Endothelial cell of umbilical vein (primary cell): ENCODE measurements at regions not wholly inside any gene's neighbourhood (a gene's known extent, or its start where the extent isn't known, plus 50 kb on each side); places are given as distances from the start of the nearest gene placed in this dataset.

Experiments used
- BruUV-seq: library from RNA; stranded (reverse); fragments of 400-500 nt; replicated peaks from 2 replicates; lab custom pipeline; 2021; lab: Mats Ljungman, UMichigan
- CTCF ChIA-PET: fragments of 300-600, 350-600 bp; sonication (Branson Sonifier 250); formaldehyde crosslinking; loops from one replicate; lab custom pipeline; 2021; ENCODE audit warnings: antibody characterized with exemption, inconsistent platforms; lab: Charles Lee
- POLR2A ChIA-PET: fragments of 300-600, 350-600 bp; sonication (Branson Sonifier 250); formaldehyde crosslinking; loops from one replicate; lab custom pipeline; 2021; ENCODE audit warnings: antibody characterized with exemption, inconsistent platforms; lab: Charles Lee
- DNase-seq: peaks from one replicate; pipeline ENCODE4 v3.0.0-alpha.2; 2011; ENCODE audit warnings: low read depth, low spot score
- FAIRE-seq: peaks from 2 replicates; lab custom pipeline; 2011; peaks lifted over from hg19 to GRCh38; lab: Jason Lieb, UNC
- H2AFZ ChIP-seq: 2 replicates; pipeline ENCODE4 v1.6.0; 2012; ENCODE audit warnings: low read depth, low read length, control low read depth, inconsistent platforms
- H3K27ac ChIP-seq: 2 replicates; pipeline ENCODE4 v1.5.1; 2011; ENCODE audit warnings: low read depth, mild to moderate bottlenecking, control low read depth, low read length, moderate library complexity; ENCODE audit not compliant: insufficient read depth
- H3K27me3 ChIP-seq, 2 experiments: 2 replicates each; pipeline versions ENCODE4 v1.6.0 to v1.6.1; 2011; ENCODE audit warnings: low read length in 2 of 2, mixed read lengths in 1 of 2; ENCODE audit not compliant: control insufficient read depth in 2 of 2, insufficient read depth in 2 of 2
- H3K36me3 ChIP-seq, 2 experiments: 2 replicates in 1 of 2; 3 replicates in 1 of 2; pipeline ENCODE4 v1.5.1; 2011; ENCODE audit warnings: low read length in 2 of 2, mild to moderate bottlenecking in 1 of 2, moderate library complexity in 1 of 2; ENCODE audit not compliant: control insufficient read depth in 2 of 2, insufficient read depth in 2 of 2; ENCODE audit errors: extremely low read depth in 1 of 2
- H3K4me1 ChIP-seq: 3 replicates; pipeline ENCODE4 v1.5.1; 2011; ENCODE audit warnings: mild to moderate bottlenecking, low read length; ENCODE audit not compliant: control insufficient read depth, insufficient read depth; ENCODE audit errors: extremely low read depth
- H3K4me2 ChIP-seq: 2 replicates; pipeline ENCODE4 v1.6.1; 2011; ENCODE audit warnings: low read length, control low read depth, mixed read lengths; ENCODE audit not compliant: insufficient read depth
- H3K4me3 ChIP-seq, 3 experiments: fragments of 200-600 bp in 1 of 3; sonication (generic), shearing (Covaris generic) in 1 of 3; replicated peaks in 1 of 3; 2 replicates each; pipeline ENCODE4 v1.5.1; 2011 to 2016; ENCODE audit warnings: control low read depth in 3 of 3, low read length in 3 of 3, mild to moderate bottlenecking in 2 of 3, inconsistent platforms in 1 of 3, low read depth in 1 of 3, moderate library complexity in 1 of 3; ENCODE audit not compliant: insufficient read depth in 1 of 3
- H3K79me2 ChIP-seq: 2 replicates; pipeline ENCODE4 v1.6.0; 2012; ENCODE audit warnings: low read length, inconsistent platforms; ENCODE audit not compliant: control insufficient read depth, insufficient read depth
- H3K9ac ChIP-seq: replicated peaks from 2 replicates; pipeline ENCODE3; 2011; ENCODE audit warnings: low read length, control low read depth; ENCODE audit not compliant: insufficient read depth; ENCODE audit errors: extremely low read depth
- H3K9me1 ChIP-seq: replicated peaks from 3 replicates; pipeline ENCODE4 v1.6.0; 2011; ENCODE audit warnings: mild to moderate bottlenecking, low read length; ENCODE audit not compliant: control insufficient read depth, insufficient read depth; ENCODE audit errors: extremely low read depth
- H3K9me3 ChIP-seq: replicated peaks from 2 replicates; pipeline ENCODE4 v1.5.1; 2012; ENCODE audit warnings: low read length, inconsistent platforms; ENCODE audit not compliant: control insufficient read depth, insufficient read depth
- H4K20me1 ChIP-seq: replicated peaks from 2 replicates; pipeline ENCODE3; 2011; ENCODE audit warnings: mild to moderate bottlenecking, low read length; ENCODE audit not compliant: control insufficient read depth, insufficient read depth; ENCODE audit errors: extremely low read depth
- EZH2 ChIP-seq: IDR thresholded peaks from 2 replicates; pipeline ENCODE4 v1.6.1; 2012; ENCODE audit warnings: borderline replicate concordance, low read depth, mild to moderate bottlenecking, moderate library complexity, low read length, inconsistent platforms; ENCODE audit not compliant: severe bottlenecking
- FOS ChIP-seq: IDR thresholded peaks from 2 replicates; pipeline ENCODE4 v1.6.1; 2011; ENCODE audit warnings: mild to moderate bottlenecking, low read length, moderate library complexity, borderline replicate concordance; ENCODE audit not compliant: insufficient read depth
- GATA2 ChIP-seq: IDR thresholded peaks from 2 replicates; pipeline ENCODE4 v1.7.0; 2011; ENCODE audit warnings: low read depth, mild to moderate bottlenecking, moderate library complexity, mixed read lengths, low read length; ENCODE audit not compliant: insufficient read length, insufficient read depth
- JUN ChIP-seq: IDR thresholded peaks from 2 replicates; pipeline ENCODE4 v1.6.1; 2011; ENCODE audit warnings: borderline replicate concordance, low read depth; ENCODE audit not compliant: insufficient read length, insufficient read depth
- MYC ChIP-seq: IDR thresholded peaks from one replicate; pipeline ENCODE4 v1.6.1; 2011; ENCODE audit warnings: mild to moderate bottlenecking, low read depth, low read length
- POLR2A ChIP-seq: IDR thresholded peaks from 2 replicates; pipeline ENCODE4 v1.6.1; 2012; ENCODE audit warnings: low read depth, mild to moderate bottlenecking, control low read depth, low read length
- POLR2AphosphoS5 ChIP-seq: IDR thresholded peaks from 2 replicates; pipeline ENCODE4 v1.6.1; 2012; ENCODE audit warnings: low read depth, mild to moderate bottlenecking, control low read depth, low read length, moderate library complexity; ENCODE audit not compliant: insufficient read depth
- dilution Hi-C: fragments of 300-500 bp; cut with MboI; formaldehyde crosslinking; loops from one replicate; pipeline ENCODE4 v1.15.0; 2019; ENCODE audit warnings: low sequenced_read_pairs; ENCODE audit not compliant: extremely low pct_ligation_motif_present
- intact Hi-C: fragments of 100-400 bp; cut with micrococcal nuclease; formaldehyde crosslinking; loops from one replicate; pipeline ENCODE4 v1.10.0; 2022
- TF ChIP-seq, protein P1 (sequence below): IDR thresholded peaks from 2 replicates; pipeline ENCODE4 v1.6.1; 2011; ENCODE audit not compliant: insufficient read depth, insufficient read length
- TF ChIP-seq, protein P2 (sequence below), 2 donors: IDR thresholded peaks; 1 replicate in 1 of 2; 2 replicates in 1 of 2; pipeline ENCODE4 v1.5.1; 2011; ENCODE audit warnings: low read length in 2 of 2, mild to moderate bottlenecking in 2 of 2, moderate library complexity in 2 of 2, control low read depth in 1 of 2, inconsistent platforms in 1 of 2, low read depth in 1 of 2; ENCODE audit not compliant: insufficient read depth in 1 of 2; ENCODE audit errors: extremely low read depth in 1 of 2

DNA sequence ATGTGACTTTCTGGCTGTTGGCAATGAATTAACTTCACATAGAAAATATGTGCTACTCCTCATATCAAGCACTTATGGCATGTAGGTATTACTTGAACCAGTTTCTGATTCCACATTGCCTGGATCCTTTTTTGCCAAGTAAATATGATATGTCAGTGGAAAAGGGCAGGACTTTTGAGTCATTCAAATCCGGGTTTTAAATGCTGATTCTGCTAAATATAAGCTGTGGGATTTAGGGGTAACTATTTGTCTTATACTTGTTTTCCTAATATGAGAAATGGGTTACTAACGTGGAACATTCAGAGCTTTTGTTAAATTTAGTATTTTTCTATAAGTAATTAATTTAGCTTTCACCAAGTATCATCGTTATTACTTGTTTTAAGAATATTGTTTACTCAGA lies 108.0 kb upstream of the HGF start:
- no peak overlapping the region for H3K4me2 ChIP-seq
- DNase-seq (no peak), FAIRE-seq (no peak)
- no peaks in the 10 kb centered on the region for H3K27me3 ChIP-seq
- BruUV-seq: no TSS peak
- H3K79me2 ChIP-seq: no peaks in the 10 kb centered on the region
- no peak overlapping the region for H3K4me3 ChIP-seq
- ChIA-PET CTCF (interaction anchor here (1.0 to 2.0 kb wide), 2 partner anchors 9 to 11 kb away, joined by 3 to 4 read pairs; no protein-coding TSS in a partner anchor), POLR2A (no interaction called here)
- H4K20me1 ChIP-seq: no peaks in the 10 kb centered on the region
- TF ChIP-seq, protein P1, sequence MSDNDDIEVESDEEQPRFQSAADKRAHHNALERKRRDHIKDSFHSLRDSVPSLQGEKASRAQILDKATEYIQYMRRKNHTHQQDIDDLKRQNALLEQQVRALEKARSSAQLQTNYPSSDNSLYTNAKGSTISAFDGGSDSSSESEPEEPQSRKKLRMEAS: no peak
- TF ChIP-seq POLR2AphosphoS5: no peak
- no peak for TF ChIP-seq MYC
- no peak for TF ChIP-seq POLR2A
- TF ChIP-seq FOS: no peak
- TF ChIP-seq, protein P2, sequence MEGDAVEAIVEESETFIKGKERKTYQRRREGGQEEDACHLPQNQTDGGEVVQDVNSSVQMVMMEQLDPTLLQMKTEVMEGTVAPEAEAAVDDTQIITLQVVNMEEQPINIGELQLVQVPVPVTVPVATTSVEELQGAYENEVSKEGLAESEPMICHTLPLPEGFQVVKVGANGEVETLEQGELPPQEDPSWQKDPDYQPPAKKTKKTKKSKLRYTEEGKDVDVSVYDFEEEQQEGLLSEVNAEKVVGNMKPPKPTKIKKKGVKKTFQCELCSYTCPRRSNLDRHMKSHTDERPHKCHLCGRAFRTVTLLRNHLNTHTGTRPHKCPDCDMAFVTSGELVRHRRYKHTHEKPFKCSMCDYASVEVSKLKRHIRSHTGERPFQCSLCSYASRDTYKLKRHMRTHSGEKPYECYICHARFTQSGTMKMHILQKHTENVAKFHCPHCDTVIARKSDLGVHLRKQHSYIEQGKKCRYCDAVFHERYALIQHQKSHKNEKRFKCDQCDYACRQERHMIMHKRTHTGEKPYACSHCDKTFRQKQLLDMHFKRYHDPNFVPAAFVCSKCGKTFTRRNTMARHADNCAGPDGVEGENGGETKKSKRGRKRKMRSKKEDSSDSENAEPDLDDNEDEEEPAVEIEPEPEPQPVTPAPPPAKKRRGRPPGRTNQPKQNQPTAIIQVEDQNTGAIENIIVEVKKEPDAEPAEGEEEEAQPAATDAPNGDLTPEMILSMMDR (IDR thresholded peaks at IDR 0.05; ENCODE audit: extremely low read depth in 1 of 2, insufficient read depth in 1 of 2, low read depth in 1 of 2, low read length in 2 of 2): no peak
- no peak for TF ChIP-seq GATA2
- no peak for TF ChIP-seq JUN
- TF ChIP-seq EZH2: no peak
- peaks cover 5% of the 10 kb centered on the region for H3K4me1 ChIP-seq
- dilution Hi-C loops: no loop called here
- no peak overlapping the region for H3K27ac ChIP-seq
- H3K36me3 ChIP-seq: no peaks in the 10 kb centered on the region
- H3K9me1 ChIP-seq: no peaks in the 10 kb centered on the region
- no peak overlapping the region for H3K9ac ChIP-seq
- no peaks in the 10 kb centered on the region for H3K9me3 ChIP-seq
- H2AFZ ChIP-seq: no peak overlapping the region
- intact Hi-C loops: no loop called here
